ENCODE measurements at regions not wholly inside any gene's neighbourhood (a gene's known extent, or its start where the extent isn't known, plus 50 kb on each side); places are given as distances from the start of the nearest gene placed in this dataset.

DNA sequence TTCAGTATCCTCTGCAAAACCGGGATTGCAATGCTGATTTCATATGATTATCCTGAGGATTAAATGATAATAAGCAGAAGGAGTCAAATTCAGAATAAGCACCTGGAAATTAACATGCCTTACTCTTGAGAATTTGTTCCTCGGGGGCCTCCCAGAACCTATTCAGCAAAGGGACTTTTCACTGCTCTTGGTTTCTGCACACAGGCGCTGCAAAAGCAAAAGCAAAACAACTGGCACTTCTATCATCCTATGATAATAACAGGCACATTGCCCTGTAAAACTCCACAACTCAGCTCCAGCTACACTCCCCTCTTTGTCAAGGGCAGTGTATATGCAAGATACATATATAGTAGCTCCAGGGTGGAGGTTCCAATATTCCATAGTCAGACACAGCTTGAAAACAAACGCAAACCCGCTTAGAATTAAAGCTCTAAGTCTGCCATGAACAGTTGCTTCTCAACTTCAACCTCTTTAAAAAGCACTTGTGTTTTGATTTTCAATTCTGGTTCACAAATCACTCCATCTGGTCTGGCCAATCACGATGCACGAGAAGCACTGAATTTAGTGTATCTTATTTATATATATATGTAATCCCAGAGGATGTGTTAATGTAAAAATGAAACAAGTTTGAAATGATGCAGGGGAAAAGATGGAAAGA is 119.9 kb upstream of the PTER start:
- Histone ChIP-seq H3K36me3 (ENCODE audit: control insufficient read depth, insufficient read depth, low read length) (no peaks in the 10 kb centered on the region), H3K9ac (ENCODE audit: low read depth, low read length) (no peak overlapping the region), H3K4me1 (ENCODE audit: control insufficient read depth, insufficient read depth, low read length) (no peaks in the 10 kb centered on the region), H2BK5ac (ENCODE audit: low read depth, low read length, poor library complexity, severe bottlenecking) (no peak overlapping the region), H3K18ac (ENCODE audit: low read depth, low read length) (no peak overlapping the region), H4K5ac (ENCODE audit: low read depth, low read length) (no peak overlapping the region), H4K91ac (ENCODE audit: insufficient read depth, low read depth, low read length) (no peak overlapping the region), H2AK9ac (replicated peaks; ENCODE audit: low read depth, low read length, poor library complexity) (no peak overlapping the region), H3K14ac (replicated peaks; ENCODE audit: low read depth, low read length) (no peak overlapping the region), H3K27ac (ENCODE audit: insufficient read depth, low read length) (no peak overlapping the region), H3K56ac (ENCODE audit: extremely low read depth, insufficient read depth, low read length) (no peak overlapping the region), H3K9me3 (ENCODE audit: control insufficient read depth, insufficient read depth, low read length) (no peaks in the 10 kb centered on the region), H4K20me1 (ENCODE audit: insufficient read depth, low read length) (no peaks in the 10 kb centered on the region), H3K79me1 (ENCODE audit: low read depth in 1 of 2, low read length in 2 of 2) (no peaks in the 10 kb centered on the region), H3K4me3 (ENCODE audit: insufficient read depth, low read depth, low read length) (no peak overlapping the region), H3K9me1 (ENCODE audit: insufficient read depth, low read length) (no peaks in the 10 kb centered on the region), H2BK20ac (ENCODE audit: low read depth, low read length) (no peak overlapping the region), H3K27me3 (ENCODE audit: control insufficient read depth, insufficient read depth, low read length) (no peaks in the 10 kb centered on the region), H2AFZ (replicated peaks; ENCODE audit: low read length, poor library complexity) (no peak overlapping the region), H3K4ac (ENCODE audit: low read depth, low read length) (no peak overlapping the region), H2BK15ac (ENCODE audit: low read depth, low read length) (no peak overlapping the region), H3K4me2 (ENCODE audit: low read depth, low read length) (no peak overlapping the region), H2AK5ac (ENCODE audit: low read depth, low read length) (no peak overlapping the region), H3K23ac (ENCODE audit: low read depth, low read length) (no peak overlapping the region), H4K8ac (ENCODE audit: low read depth in 2 of 2, low read length in 2 of 2) (no peak overlapping the region), H2BK120ac (ENCODE audit: low read depth, low read length) (no peak overlapping the region)
- ChIA-PET CTCF (no interaction called here), POLR2A (ENCODE audit: unreplicated experiment) (no interaction called here)
- 50% methylated on average over 1 of the region's 7 CpGs; no CpG with 5 or more reads in 1 of the 2 experiments for WGBS, 2 experiments (ENCODE audit: extremely low coverage in 2 of 2, insufficient read length in 1 of 2)
- intact Hi-C loops (cut with micrococcal nuclease), result no loop called here
- in situ Hi-C loops (cut with MboI; ENCODE audit: low sequenced_read_pairs), result no loop called here
- DNase-seq (no peak), ATAC-seq (ENCODE audit: low read depth) (no peak)
- dilution Hi-C loops (cut with HindIII; ENCODE audit: low sequenced_read_pairs, unreplicated experiment), result no loop called here
- no TSS peak for BruUV-seq (replicated peaks)
- TF ChIP-seq BHLHE40 (IDR thresholded peaks at IDR 0.05; ENCODE audit: low read depth, low read length) (no peak), POLR2A (IDR thresholded peaks at IDR 0.05; ENCODE audit: low read depth, low read length) (no peak), SMC3 (IDR thresholded peaks at IDR 0.05; ENCODE audit: low read depth, low read length) (no peak), MAZ (IDR thresholded peaks at IDR 0.05; ENCODE audit: borderline replicate concordance, low read depth, low read length) (no peak), NFE2L2 (IDR thresholded peaks at IDR 0.05; ENCODE audit: low read depth, low read length) (no peak), ELK1 (IDR thresholded peaks at IDR 0.05; ENCODE audit: borderline replicate concordance, low read depth, low read length) (no peak), MAFK (IDR thresholded peaks at IDR 0.05; ENCODE audit: low read depth, low read length) (no peak), RFX5 (IDR thresholded peaks at IDR 0.05; ENCODE audit: low read depth, low read length) (no peak), RCOR1 (IDR thresholded peaks at IDR 0.05; ENCODE audit: insufficient replicate concordance, low read length) (no peak), CTCF (conservative IDR thresholded peaks at IDR 0.05; ENCODE audit: low read depth, low read length) (no peak)

Measured in IMR-90 (cell line).